K562 (cell line): ENCODE measurements at regions not wholly inside any gene's neighbourhood (a gene's known extent, or its start where the extent isn't known, plus 50 kb on each side); places are given as distances from the start of the nearest gene placed in this dataset.

Experiments used
- ATAC-seq: fragments of 200-7000 bp; cut with Tn5 transposase; 3 replicates; pipeline ENCODE4 v1.9.1; 2020; ENCODE audit warnings: moderate library complexity
- BruUV-seq: library from RNA; stranded (reverse); fragments of 400-500 nt; replicated peaks from 2 replicates; lab custom pipeline; 2021; lab: Mats Ljungman, UMichigan
- CTCF ChIA-PET: fragments of 300-600 bp; formaldehyde crosslinking; extraction: SDS; loops from one replicate; lab custom pipeline; 2021; ENCODE audit warnings: low intra/inter-chr PET ratio; lab: Yijun Ruan, JAX
- POLR2A ChIA-PET: fragments of 300-600, 350-650 bp; sonication (Branson Sonifier 250); formaldehyde crosslinking; extraction: SDS; loops from one replicate; lab custom pipeline; 2021; ENCODE audit warnings: antibody characterized with exemption, inconsistent platforms; lab: Yijun Ruan, JAX
- DNase-seq, 4 experiments: peaks; one replicate each; pipeline versions ENCODE4 v3.0.0 to v3.0.0-alpha.2; 2011 to 2018; ENCODE audit warnings: low spot score in 3 of 4, mixed read lengths in 3 of 4; ENCODE audit errors: extremely low read depth in 1 of 4
- FAIRE-seq: peaks from 2 replicates; lab custom pipeline; 2011; peaks lifted over from hg19 to GRCh38; lab: Jason Lieb, UNC
- H2AFZ ChIP-seq: 2 replicates; pipeline ENCODE4 v1.6.0; 2011; ENCODE audit warnings: low read depth, low read length, control low read depth, inconsistent platforms
- H3K27ac ChIP-seq: fragments of 200-600 bp; 3 replicates; pipeline ENCODE4 v1.8.0; 2011; ENCODE audit warnings: low read depth, mild to moderate bottlenecking, control low read depth, inconsistent platforms, low read length, moderate library complexity, mixed read lengths; ENCODE audit errors: extremely low read depth
- H3K27me3 ChIP-seq, 2 experiments: fragments of 300-600 bp in 1 of 2; 2 replicates in 1 of 2; 3 replicates in 1 of 2; pipeline versions ENCODE4 v1.6.0 to v1.8.0; 2011; ENCODE audit warnings: inconsistent platforms in 2 of 2, low read length in 2 of 2, mild to moderate bottlenecking in 1 of 2, mixed read lengths in 1 of 2, moderate library complexity in 1 of 2; ENCODE audit not compliant: control insufficient read depth in 2 of 2, insufficient read depth in 2 of 2
- H3K36me3 ChIP-seq: fragments of 300-600 bp; 3 replicates; pipeline ENCODE4 v1.8.0; 2011; ENCODE audit warnings: mild to moderate bottlenecking, low read length, inconsistent platforms; ENCODE audit not compliant: control insufficient read depth, insufficient read depth
- H3K4me1 ChIP-seq, 2 experiments: fragments of 200-600 bp in 1 of 2; replicated peaks in 1 of 2; 2 replicates in 1 of 2; 3 replicates in 1 of 2; pipeline versions ENCODE4 v1.5.1 to v1.8.0; 2011; ENCODE audit warnings: inconsistent platforms in 2 of 2, low read length in 2 of 2, mild to moderate bottlenecking in 1 of 2, mixed read lengths in 1 of 2, moderate library complexity in 1 of 2; ENCODE audit not compliant: control insufficient read depth in 2 of 2, insufficient read depth in 2 of 2
- H3K4me2 ChIP-seq: 2 replicates; pipeline ENCODE4 v1.6.1; 2011; ENCODE audit warnings: low read length, control low read depth, inconsistent platforms, mixed read lengths; ENCODE audit not compliant: insufficient read depth
- H3K4me3 ChIP-seq: fragments of 200-600 bp; sonication (generic), shearing (Covaris generic); 2 replicates; pipeline ENCODE4 v1.5.1; 2016; ENCODE audit warnings: control low read depth, inconsistent platforms
- H3K79me2 ChIP-seq: fragments of 200-600 bp; 3 replicates; pipeline ENCODE4 v1.8.0; 2011; ENCODE audit warnings: low read length, inconsistent platforms; ENCODE audit not compliant: control insufficient read depth, insufficient read depth
- H3K9ac ChIP-seq, 2 experiments: 2 replicates each; pipeline versions ENCODE4 v1.6.0 to v1.6.1; 2011; ENCODE audit warnings: low read depth in 2 of 2, low read length in 2 of 2, control low read depth in 1 of 2, inconsistent platforms in 1 of 2, mild to moderate bottlenecking in 1 of 2, mixed read lengths in 1 of 2; ENCODE audit not compliant: insufficient read depth in 1 of 2
- H3K9me1 ChIP-seq: one replicate; pipeline ENCODE4 v1.6.0; 2011; ENCODE audit warnings: inconsistent platforms, mild to moderate bottlenecking, low read length, moderate library complexity; ENCODE audit not compliant: control insufficient read depth, insufficient read depth
- H3K9me3 ChIP-seq: replicated peaks from 2 replicates; pipeline ENCODE4 v1.5.1; 2011; ENCODE audit warnings: low read depth, low read length, inconsistent platforms; ENCODE audit not compliant: control insufficient read depth, insufficient read depth
- H4K20me1 ChIP-seq: replicated peaks from 2 replicates; pipeline ENCODE4 v1.6.1; 2011; ENCODE audit warnings: low read length, inconsistent platforms, mixed read lengths; ENCODE audit not compliant: control insufficient read depth, insufficient read depth
- CEBPG ChIP-seq, 3 experiments: fragments of 200-800 bp in 1 of 3; sonication (Bioruptor generic) in 1 of 3; sonication (generic) in 1 of 3; formaldehyde crosslinking in 1 of 3; IDR thresholded peaks in 2 of 3; conservative IDR thresholded peaks in 1 of 3; 2 replicates each; pipeline versions ENCODE4 v1.6.1 to v1.8.0; 2016 to 2022; ENCODE audit warnings: missing compliant biosample characterization in 2 of 3, missing genetic modification characterization in 2 of 3, mild to moderate bottlenecking in 1 of 3, missing genetic modification reagents in 1 of 3
- KAT2B ChIP-seq: IDR thresholded peaks from one replicate; pipeline ENCODE4 v1.6.1; 2012; ENCODE audit warnings: low read depth, mild to moderate bottlenecking, control low read depth, inconsistent platforms, low read length, moderate library complexity
- L3MBTL2 ChIP-seq: fragments of 450-650 bp; IDR thresholded peaks from 2 replicates; pipeline ENCODE4 v1.6.1; 2016; ENCODE audit warnings: mild to moderate bottlenecking, moderate library complexity
- PHB2 ChIP-seq: fragments of 450-650 bp; IDR thresholded peaks from 2 replicates; pipeline ENCODE4 v1.6.1; 2017; ENCODE audit warnings: low read depth
- RFX7 ChIP-seq: fragments of 250-450 bp; sonication (Bioruptor Pico); IDR thresholded peaks from 2 replicates; pipeline ENCODE4 v1.5.1; 2021; ENCODE audit warnings: mild to moderate bottlenecking
- ZFX ChIP-seq: sonication (generic); formaldehyde crosslinking; IDR thresholded peaks from 2 replicates; pipeline ENCODE4 v1.8.0; 2022; ENCODE audit warnings: mild to moderate bottlenecking, missing genetic modification reagents, moderate library complexity
- ZNF197 ChIP-seq: fragments of 200-800 bp; sonication (Bioruptor generic); IDR thresholded peaks from 2 replicates; pipeline ENCODE4 v1.6.1; 2016; ENCODE audit warnings: low read depth, missing genetic modification characterization, missing compliant biosample characterization
- ZNF668 ChIP-seq: fragments of 250-450 bp; sonication (Bioruptor Pico); IDR thresholded peaks from 2 replicates; pipeline ENCODE4 v1.8.0; 2022; ENCODE audit warnings: mild to moderate bottlenecking, inconsistent platforms
- ZNF778 ChIP-seq: fragments of 450-650 bp; formaldehyde crosslinking; IDR thresholded peaks from 2 replicates; pipeline ENCODE4 v1.4.0; 2020; ENCODE audit warnings: mild to moderate bottlenecking, moderate library complexity
- WGBS: fragments of 100-300 bp; shearing (Covaris generic); methylation state at CpG from one replicate; pipeline ENCODE4 v1.1.6; 2016; ENCODE audit warnings: low coverage, mixed read lengths; ENCODE audit not compliant: insufficient coverage; ENCODE audit errors: missing lambda C conversion rate; 5-methylcytosine and 5-hydroxymethylcytosine counted together
- in situ Hi-C: fragments of 300-500 bp; cut with MboI; formaldehyde crosslinking; loops from 4 replicates; pipeline ENCODE4 v1.15.0; 2018; ENCODE audit warnings: inconsistent platforms, mixed read lengths
- intact Hi-C: fragments of 100-400 bp; cut with micrococcal nuclease; formaldehyde crosslinking; loops from 2 replicates; pipeline ENCODE4 v1.14.2; 2022
- TF ChIP-seq, protein P1 (sequence below): fragments of 450-650 bp; formaldehyde crosslinking; IDR thresholded peaks from 2 replicates; pipeline ENCODE4 v1.4.0; 2022; ENCODE audit warnings: missing genetic modification characterization

DNA sequence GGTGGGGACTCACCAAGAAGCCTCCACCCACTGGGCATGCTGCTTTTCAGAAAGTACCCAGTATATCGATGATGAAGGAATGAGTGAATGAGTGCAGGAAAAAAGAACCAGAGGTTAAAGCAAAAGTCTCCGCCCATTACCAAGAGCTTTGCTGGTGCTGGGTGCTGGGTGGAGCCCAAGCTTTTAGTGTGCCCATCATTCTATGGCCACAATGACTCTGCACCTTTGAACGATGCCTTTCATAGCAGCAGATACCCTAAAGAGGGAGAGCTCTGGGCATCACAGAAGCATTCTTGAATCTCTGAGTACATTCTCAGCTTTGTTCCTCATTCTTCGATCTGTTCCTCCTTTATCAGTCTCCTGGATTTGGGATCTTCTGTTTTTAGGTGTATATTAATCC, 450.7 kb upstream of the CCL2 start:
- peaks cover 8 to 11% of the 10 kb centered on the region in 2 experiments; a peak in 3 of 5 replicates for H3K27me3 ChIP-seq
- H3K9me1 ChIP-seq = no peaks in the 10 kb centered on the region
- H3K9ac ChIP-seq = no peak overlapping the region
- no peaks in the 10 kb centered on the region for H3K9me3 ChIP-seq
- H3K79me2 ChIP-seq = no peaks in the 10 kb centered on the region
- H3K4me1 ChIP-seq = no peaks in the 10 kb centered on the region; a peak in 1 of 5 replicates
- no peak overlapping the region for H3K4me2 ChIP-seq
- in situ Hi-C loops = no loop called here
- WGBS = 14% methylated on average over 4 of the region's 4 CpGs
- FAIRE-seq = no peak
- H3K36me3 ChIP-seq = no peaks in the 10 kb centered on the region
- intact Hi-C loops = no loop called here
- DNase-seq = no peak
- BruUV-seq = no TSS peak
- POLR2A ChIA-PET = interaction anchor here (0.8 to 1.6 kb wide), 4 partner anchors 12 to 118 kb away, joined by 3 to 5 read pairs (median 4); no protein-coding TSS in a partner anchor
- H3K27ac ChIP-seq = no peak overlapping the region
- H2AFZ ChIP-seq = no peak overlapping the region
- TF ChIP-seq L3MBTL2 (no peak), ZNF668 (CRISPR knock-in tag) (no peak), ZNF778 (CRISPR knock-in tag) (no peak), ZNF197 (CRISPR knock-in tag) (no peak), CEBPG (CRISPR knock-in tag; IDR thresholded peaks at IDR 0.05) (no peak), CEBPG (tag; conservative IDR thresholded peaks at IDR 0.05 in 1 of 2, IDR thresholded peaks at IDR 0.05 in 1 of 2) (no peak), ZFX (CRISPR knock-in tag) (no peak), RFX7 (no peak), KAT2B (no peak), PHB2 (no peak)
- TF ChIP-seq, protein P1, sequence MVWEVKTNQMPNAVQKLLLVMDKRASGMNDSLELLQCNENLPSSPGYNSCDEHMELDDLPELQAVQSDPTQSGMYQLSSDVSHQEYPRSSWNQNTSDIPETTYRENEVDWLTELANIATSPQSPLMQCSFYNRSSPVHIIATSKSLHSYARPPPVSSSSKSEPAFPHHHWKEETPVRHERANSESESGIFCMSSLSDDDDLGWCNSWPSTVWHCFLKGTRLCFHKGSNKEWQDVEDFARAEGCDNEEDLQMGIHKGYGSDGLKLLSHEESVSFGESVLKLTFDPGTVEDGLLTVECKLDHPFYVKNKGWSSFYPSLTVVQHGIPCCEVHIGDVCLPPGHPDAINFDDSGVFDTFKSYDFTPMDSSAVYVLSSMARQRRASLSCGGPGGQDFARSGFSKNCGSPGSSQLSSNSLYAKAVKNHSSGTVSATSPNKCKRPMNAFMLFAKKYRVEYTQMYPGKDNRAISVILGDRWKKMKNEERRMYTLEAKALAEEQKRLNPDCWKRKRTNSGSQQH (CRISPR knock-in tag) = no peak
- TF ChIP-seq, all 486 proteins: peak for 0
- no peaks in the 10 kb centered on the region for H4K20me1 ChIP-seq
- ATAC-seq = no peak
- CTCF ChIA-PET = no interaction called here
- H3K4me3 ChIP-seq = no peak overlapping the region
